IPS-20b (cell line): ENCODE measurements at regions not wholly inside any gene's neighbourhood (a gene's known extent, or its start where the extent isn't known, plus 50 kb on each side); places are given as distances from the start of the nearest gene placed in this dataset.
"Not testable (repeated sequence)": the region's sequence is repeated elsewhere in the genome, so short reads cannot be mapped to it uniquely, and the experiment has no call there.

ENCODE experiments used
- H3K27ac ChIP-seq: one replicate; pipeline ENCODE4 v1.5.1; 2013; ENCODE audit warnings: low read length
- H3K27me3 ChIP-seq: 2 replicates; pipeline ENCODE4 v1.6.1; 2013; ENCODE audit warnings: mild to moderate bottlenecking, low read length, inconsistent platforms; ENCODE audit not compliant: insufficient read depth
- H3K36me3 ChIP-seq: 2 replicates; pipeline ENCODE4 v1.6.1; 2013; ENCODE audit warnings: low read depth, mild to moderate bottlenecking, inconsistent platforms, low read length, moderate library complexity; ENCODE audit not compliant: insufficient read depth
- H3K4me1 ChIP-seq: 2 replicates; pipeline ENCODE4 v1.6.1; 2013; ENCODE audit warnings: mild to moderate bottlenecking, control low read depth, inconsistent platforms, low read length, moderate library complexity; ENCODE audit not compliant: insufficient read depth
- H3K4me3 ChIP-seq: 2 replicates; pipeline ENCODE4 v1.5.1; 2013; ENCODE audit warnings: mild to moderate bottlenecking, low read length, inconsistent platforms
- H3K9ac ChIP-seq: 2 replicates; pipeline ENCODE4 v1.6.1; 2013; ENCODE audit warnings: low read depth, mild to moderate bottlenecking, inconsistent platforms, low read length, moderate library complexity
- H3K9me3 ChIP-seq: 2 replicates; pipeline ENCODE4 v1.6.1; 2013; ENCODE audit warnings: mild to moderate bottlenecking, low read depth, low read length, inconsistent platforms; ENCODE audit not compliant: insufficient read depth

DNA sequence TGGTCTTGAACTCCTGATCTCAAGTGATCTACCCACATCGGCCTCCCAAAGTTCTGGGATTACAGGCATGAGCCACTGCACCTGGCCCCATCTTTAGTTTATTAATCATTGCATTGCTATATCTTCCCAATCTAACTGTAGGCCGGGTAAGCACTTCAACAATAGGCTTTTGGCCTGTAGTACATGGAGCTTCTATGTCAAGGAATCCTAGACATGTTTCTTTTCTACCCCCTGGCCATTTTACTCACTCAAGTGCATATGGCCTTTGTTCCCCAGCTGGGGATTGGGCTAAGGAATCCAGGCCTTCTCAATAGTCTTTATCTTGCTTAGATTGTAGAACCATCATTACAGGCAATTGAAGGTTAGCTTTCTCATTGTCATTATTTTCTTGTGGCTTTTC, 122.3 kb upstream of the MBNL1 start:
- H3K9ac ChIP-seq = no peak overlapping the region
- H3K27me3 ChIP-seq = no peaks in the 10 kb centered on the region
- H3K9me3 ChIP-seq = no peaks in the 10 kb centered on the region
- peaks cover 14% of the 10 kb centered on the region; the same call in 1 of the 2 replicates for H3K4me1 ChIP-seq
- H3K36me3 ChIP-seq = no peaks in the 10 kb centered on the region
- no peak overlapping the region for H3K27ac ChIP-seq
- H3K4me3 ChIP-seq = no peak overlapping the region

DNA sequence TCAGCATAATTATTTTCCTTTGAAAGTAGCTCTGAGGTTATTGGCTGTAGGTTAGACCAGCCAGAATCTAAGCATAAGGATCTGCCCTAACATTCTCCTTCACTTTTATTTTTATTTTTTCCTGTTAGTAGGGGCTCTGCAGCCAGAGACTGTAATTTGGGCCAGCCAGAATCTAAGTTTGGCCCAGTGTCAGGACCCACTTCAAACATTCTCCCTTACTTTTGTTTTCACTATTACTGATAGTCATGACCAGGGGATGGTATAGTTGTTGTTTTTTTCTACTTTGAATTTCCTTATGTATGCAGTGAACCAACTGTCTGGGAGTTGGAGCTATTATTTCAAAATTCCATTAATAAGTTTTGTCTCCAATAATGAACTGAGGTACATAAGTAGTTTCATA, 121.0 kb upstream of the MBNL1 start:
- Histone ChIP-seq H3K27me3 (no peaks in the 10 kb centered on the region), H3K36me3 (no peaks in the 10 kb centered on the region), H3K4me3 (no peak overlapping the region), H3K9me3 (no peaks in the 10 kb centered on the region), H3K4me1 (peaks cover 14% of the 10 kb centered on the region; the same call in 1 of the 2 replicates), H3K9ac (no peak overlapping the region), H3K27ac (no peak overlapping the region)

- H3K36me3 ChIP-seq = no peaks in the 10 kb centered on the region
- H3K27me3 ChIP-seq = no peaks in the 10 kb centered on the region
- H3K4me3 ChIP-seq = no peak overlapping the region
- H3K27ac ChIP-seq = no peak overlapping the region
- no peaks in the 10 kb centered on the region for H3K9me3 ChIP-seq
- H3K9ac ChIP-seq = no peak overlapping the region
- peaks cover 14% of the 10 kb centered on the region; the same call in 1 of the 2 replicates for H3K4me1 ChIP-seq
Measured at GRCh38 chr3:152148579-152148978, 120.2 kb upstream of the MBNL1 start.

DNA sequence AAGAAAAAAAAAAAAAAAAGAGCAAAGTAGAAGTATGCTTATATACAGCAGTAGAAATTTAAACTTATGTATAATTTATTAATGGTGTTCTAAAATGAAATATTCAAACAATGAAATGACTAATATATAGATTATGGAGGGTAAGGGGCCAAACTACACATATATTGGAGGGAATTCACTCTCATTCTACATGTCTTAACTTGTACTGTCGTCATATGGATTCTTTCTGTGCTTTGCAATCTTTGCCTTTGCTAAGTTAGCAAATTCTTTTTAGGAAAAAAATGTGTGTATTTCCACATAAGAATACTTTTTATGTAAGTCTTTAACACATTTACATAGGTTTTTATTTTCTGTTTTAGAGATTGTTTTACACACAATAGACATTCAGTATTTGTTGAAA, 118.9 kb upstream of the MBNL1 start:
- peaks cover 14% of the 10 kb centered on the region; the same call in 1 of the 2 replicates for H3K4me1 ChIP-seq
- no peak overlapping the region for H3K27ac ChIP-seq
- no peaks in the 10 kb centered on the region for H3K9me3 ChIP-seq
- no peak overlapping the region for H3K9ac ChIP-seq
- no peaks in the 10 kb centered on the region for H3K36me3 ChIP-seq
- H3K27me3 ChIP-seq = no peaks in the 10 kb centered on the region
- H3K4me3 ChIP-seq = no peak overlapping the region

- Histone ChIP-seq H3K36me3 (no peaks in the 10 kb centered on the region), H3K27ac (no peak overlapping the region), H3K4me1 (peaks cover 14% of the 10 kb centered on the region; the same call in 1 of the 2 replicates), H3K9me3 (no peaks in the 10 kb centered on the region), H3K27me3 (no peaks in the 10 kb centered on the region), H3K9ac (no peak overlapping the region), H3K4me3 (no peak overlapping the region)
Measured at GRCh38 chr3:152151216-152151876, 117.4 kb upstream of the MBNL1 start.

DNA sequence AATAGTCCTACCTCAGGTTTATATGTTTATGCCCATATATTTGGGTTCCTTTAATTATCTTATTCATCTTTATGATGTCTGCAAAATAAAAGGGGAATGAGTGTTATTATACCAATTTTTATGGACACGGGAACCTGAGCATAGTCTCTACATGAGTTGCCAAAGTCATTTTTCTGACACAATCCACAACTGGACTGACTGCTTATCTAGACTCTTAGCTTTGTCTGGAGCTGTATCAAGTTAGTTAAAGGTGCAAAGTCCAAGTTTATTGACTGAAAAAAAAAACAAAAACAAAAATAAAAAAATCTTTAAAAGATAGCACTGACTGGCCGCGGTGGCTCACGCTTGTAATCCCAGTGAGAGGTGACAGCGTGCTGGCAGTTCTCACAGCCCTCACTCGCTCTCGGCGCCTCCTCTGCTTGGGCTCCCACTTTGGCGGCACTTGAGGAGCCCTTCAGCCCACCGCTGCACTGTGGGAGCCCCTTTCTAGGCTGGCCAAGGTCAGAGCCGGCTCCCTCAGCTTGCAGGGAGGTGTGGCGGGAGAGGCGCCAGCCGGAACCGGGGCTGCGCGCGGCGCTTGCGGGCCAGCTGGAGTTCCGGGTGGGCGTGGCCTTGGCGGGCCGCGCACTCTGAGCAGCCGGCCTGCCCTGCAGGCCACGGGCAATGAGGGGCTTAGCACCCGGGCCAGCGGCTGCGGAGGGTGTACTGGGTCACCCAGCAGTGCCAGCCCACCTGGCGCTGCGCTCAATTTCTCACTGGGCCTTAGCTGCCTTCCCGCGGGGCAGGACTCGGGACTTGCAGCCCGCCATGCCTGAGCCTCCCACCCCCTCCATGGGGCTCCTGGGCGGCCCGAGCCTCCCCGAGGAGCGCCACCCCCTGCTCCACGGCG, 116.6 kb upstream of the MBNL1 start:
- not testable (repeated sequence) for H3K4me3 ChIP-seq, H3K27ac ChIP-seq, H3K9ac ChIP-seq, H3K9me3 ChIP-seq, H3K27me3 ChIP-seq, H3K36me3 ChIP-seq
- peaks cover 14% of the 10 kb centered on the region; the same call in 1 of the 2 replicates for H3K4me1 ChIP-seq

- not testable (repeated sequence) for H3K36me3 ChIP-seq, H3K4me3 ChIP-seq, H3K9ac ChIP-seq, H3K9me3 ChIP-seq, H3K27me3 ChIP-seq, H3K27ac ChIP-seq
- H3K4me1 ChIP-seq = peaks cover 14% of the 10 kb centered on the region; the same call in 1 of the 2 replicates
Measured at GRCh38 chr3:152153115-152153514, 115.6 kb upstream of the MBNL1 start.

GRCh38 chr3:152155246-152156020, 113.3 kb upstream of the MBNL1 start:
- no peak overlapping the region for H3K9ac ChIP-seq
- no peaks in the 10 kb centered on the region for H3K27me3 ChIP-seq
- no peaks in the 10 kb centered on the region for H3K36me3 ChIP-seq
- no peak overlapping the region for H3K27ac ChIP-seq
- H3K4me1 ChIP-seq = no peaks in the 10 kb centered on the region
- no peaks in the 10 kb centered on the region for H3K9me3 ChIP-seq
- H3K4me3 ChIP-seq = no peak overlapping the region

DNA sequence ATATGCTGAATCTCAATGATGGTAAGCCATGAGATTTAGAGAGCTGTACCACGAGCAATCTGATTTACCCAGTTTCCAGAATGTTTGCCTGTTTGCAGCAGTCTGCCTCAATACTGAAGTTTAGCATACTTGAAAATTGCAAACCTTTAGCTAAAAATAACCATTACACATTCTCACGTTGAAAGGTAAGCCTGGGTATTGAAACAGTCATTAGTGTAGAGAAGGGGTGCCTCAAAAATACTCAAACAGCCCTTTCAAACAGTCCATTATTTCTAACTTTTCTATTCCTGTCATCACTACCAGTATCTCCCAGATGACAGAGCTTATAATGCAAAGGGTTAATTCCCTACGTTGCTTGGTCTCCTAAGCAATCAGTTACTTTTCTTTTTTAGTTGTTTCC, 111.8 kb upstream of the MBNL1 start:
- Histone ChIP-seq H3K36me3 (no peaks in the 10 kb centered on the region), H3K4me3 (no peak overlapping the region), H3K4me1 (no peaks in the 10 kb centered on the region), H3K27me3 (no peaks in the 10 kb centered on the region), H3K9me3 (no peaks in the 10 kb centered on the region), H3K27ac (no peak overlapping the region), H3K9ac (no peak overlapping the region)

DNA sequence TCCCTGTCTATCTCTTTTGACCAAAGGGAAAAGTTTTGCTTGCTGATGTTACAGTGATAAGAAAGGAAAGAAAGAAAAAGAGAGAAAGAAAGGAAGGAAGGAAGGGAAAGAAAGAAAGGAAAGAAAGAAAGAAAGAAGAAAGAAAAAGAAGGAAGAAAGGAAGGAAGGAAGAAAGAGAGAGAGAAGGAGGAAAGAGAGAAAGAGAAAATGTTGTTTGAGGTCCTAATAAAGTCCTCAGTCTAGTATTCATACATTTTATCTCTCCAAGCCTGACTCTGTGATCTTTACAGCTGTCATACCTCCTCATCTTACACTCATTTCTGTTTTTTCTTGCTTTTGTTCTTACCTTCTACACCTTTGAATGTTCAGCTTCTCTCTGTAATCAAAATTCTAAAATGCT, 111.4 kb upstream of the MBNL1 start:
- H3K27ac ChIP-seq = no peak overlapping the region
- H3K27me3 ChIP-seq = no peaks in the 10 kb centered on the region
- no peaks in the 10 kb centered on the region for H3K36me3 ChIP-seq
- no peaks in the 10 kb centered on the region for H3K9me3 ChIP-seq
- H3K4me1 ChIP-seq = no peaks in the 10 kb centered on the region
- H3K9ac ChIP-seq = no peak overlapping the region
- no peak overlapping the region for H3K4me3 ChIP-seq

DNA sequence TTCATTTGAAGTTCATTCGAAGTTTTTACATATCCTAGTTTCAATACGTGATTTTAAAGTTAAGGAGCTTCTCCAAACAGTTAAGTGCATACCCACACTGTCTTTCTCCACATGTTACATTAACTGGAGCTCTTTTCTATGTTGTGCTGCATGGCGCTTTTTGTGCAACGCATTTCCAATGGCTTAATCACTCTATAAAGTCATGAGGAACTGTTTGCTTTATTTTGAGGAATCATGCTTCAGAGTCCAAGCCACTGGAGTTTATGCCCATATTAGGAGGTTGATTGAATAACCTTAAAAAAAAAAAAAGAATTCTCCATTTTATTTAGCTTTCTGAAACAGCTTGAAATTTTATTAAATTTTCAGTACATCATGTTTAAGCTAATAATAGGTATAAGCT, 109.4 kb upstream of the MBNL1 start:
- Histone ChIP-seq H3K27ac (no peak overlapping the region), H3K4me1 (no peaks in the 10 kb centered on the region), H3K9ac (no peak overlapping the region), H3K9me3 (no peaks in the 10 kb centered on the region), H3K4me3 (no peak overlapping the region), H3K36me3 (no peaks in the 10 kb centered on the region), H3K27me3 (no peaks in the 10 kb centered on the region)
